HEK293 (cell line): ENCODE measurements at regions not wholly inside any gene's neighbourhood (a gene's known extent, or its start where the extent isn't known, plus 50 kb on each side); places are given as distances from the start of the nearest gene placed in this dataset.

Experiments
- BCL11B ChIP-seq: fragments of 450-650 bp; formaldehyde crosslinking; IDR thresholded peaks from 2 replicates; pipeline ENCODE4 v1.5.1; 2016; ENCODE audit warnings: low read depth, missing biosample characterization, missing genetic modification characterization
- CTCF ChIP-seq: fragments of 450-650 bp; formaldehyde crosslinking; IDR thresholded peaks from 2 replicates; pipeline ENCODE4 v1.5.1; 2016; ENCODE audit warnings: missing biosample characterization, missing genetic modification characterization
- MYNN ChIP-seq: fragments of 450-650 bp; formaldehyde crosslinking; IDR thresholded peaks from 2 replicates; pipeline ENCODE4 v1.5.1; 2016; ENCODE audit warnings: missing biosample characterization, missing genetic modification characterization, borderline replicate concordance
- ZBTB11 ChIP-seq: fragments of 450-650 bp; formaldehyde crosslinking; conservative IDR thresholded peaks from 2 replicates; pipeline ENCODE4 v1.5.1; 2016; ENCODE audit warnings: low read depth, missing biosample characterization, missing genetic modification characterization
- ZFP37 ChIP-seq: fragments of 450-650 bp; formaldehyde crosslinking; IDR thresholded peaks from 2 replicates; pipeline ENCODE4 v1.5.1; 2016; ENCODE audit warnings: missing biosample characterization, missing genetic modification characterization
- ZNF146 ChIP-seq: fragments of 450-650 bp; formaldehyde crosslinking; IDR thresholded peaks from 2 replicates; pipeline ENCODE4 v1.5.1; 2016; ENCODE audit warnings: missing biosample characterization, missing genetic modification characterization
- ZNF274 ChIP-seq, 2 experiments: fragments of 200-500 bp in 1 of 2; fragments of 450-650 bp in 1 of 2; sonication (Bioruptor generic) in 1 of 2; formaldehyde crosslinking in 1 of 2; IDR thresholded peaks; 2 replicates each; pipeline versions ENCODE4 v1.5.1 to v1.6.1; 2014 to 2016; ENCODE audit warnings: borderline replicate concordance in 1 of 2, inconsistent platforms in 1 of 2, low read length in 1 of 2, missing biosample characterization in 1 of 2, missing genetic modification characterization in 1 of 2
- ZNF639 ChIP-seq: fragments of 450-650 bp; formaldehyde crosslinking; IDR thresholded peaks from 2 replicates; pipeline ENCODE4 v1.5.1; 2016; ENCODE audit warnings: missing biosample characterization, missing genetic modification characterization
- ZNF837 ChIP-seq: fragments of 450-650 bp; formaldehyde crosslinking; IDR thresholded peaks from 2 replicates; pipeline ENCODE4 v1.5.1; 2016; ENCODE audit warnings: missing biosample characterization, missing genetic modification characterization
- TF ChIP-seq, protein P1 (sequence below): fragments of 450-650 bp; formaldehyde crosslinking; IDR thresholded peaks from 2 replicates; pipeline ENCODE4 v1.5.1; 2017; ENCODE audit warnings: missing biosample characterization, missing genetic modification characterization
- TF ChIP-seq, protein P2 (sequence below): fragments of 450-650 bp; formaldehyde crosslinking; IDR thresholded peaks from 2 replicates; pipeline ENCODE4 v1.5.1; 2016; ENCODE audit warnings: missing biosample characterization, missing genetic modification characterization

DNA sequence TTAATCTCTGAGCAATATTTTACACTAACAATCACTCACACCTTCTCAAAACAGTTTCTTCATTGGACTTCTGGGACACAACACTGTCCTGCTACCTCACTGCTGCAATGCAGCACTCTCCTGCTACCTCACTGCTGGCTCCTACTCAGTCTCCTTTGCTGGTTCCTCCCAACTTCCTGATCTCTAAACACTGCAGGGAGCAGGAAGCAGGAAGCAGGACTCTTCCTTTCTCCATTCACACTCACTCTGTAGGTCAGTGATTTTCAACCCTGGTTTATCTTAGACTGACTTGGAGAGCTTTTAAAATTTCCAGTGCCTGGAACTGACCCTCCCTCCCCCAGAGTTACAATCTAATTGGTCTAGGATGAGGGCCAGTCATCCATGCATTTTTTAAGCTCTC, 243.4 kb upstream of the RBBP8 start:
- TF ChIP-seq MYNN (tag by site-specific recombination) (no peak), ZNF146 (tag by site-specific recombination) (no peak), ZFP37 (no peak), ZNF639 (no peak), CTCF (tag by site-specific recombination) (no peak), ZNF837 (tag by site-specific recombination) (no peak), ZBTB11 (tag by site-specific recombination) (no peak), BCL11B (tag by site-specific recombination) (no peak), ZNF274 (IDR thresholded peaks at IDR 0.05; ENCODE audit: low read length) (no peak), ZNF274 (tag by site-specific recombination; IDR thresholded peaks at IDR 0.05; ENCODE audit: borderline replicate concordance) (no peak)
- TF ChIP-seq, protein P1, sequence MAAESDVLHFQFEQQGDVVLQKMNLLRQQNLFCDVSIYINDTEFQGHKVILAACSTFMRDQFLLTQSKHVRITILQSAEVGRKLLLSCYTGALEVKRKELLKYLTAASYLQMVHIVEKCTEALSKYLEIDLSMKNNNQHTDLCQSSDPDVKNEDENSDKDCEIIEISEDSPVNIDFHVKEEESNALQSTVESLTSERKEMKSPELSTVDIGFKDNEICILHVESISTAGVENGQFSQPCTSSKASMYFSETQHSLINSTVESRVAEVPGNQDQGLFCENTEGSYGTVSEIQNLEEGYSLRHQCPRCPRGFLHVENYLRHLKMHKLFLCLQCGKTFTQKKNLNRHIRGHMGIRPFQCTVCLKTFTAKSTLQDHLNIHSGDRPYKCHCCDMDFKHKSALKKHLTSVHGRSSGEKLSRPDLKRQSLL (tag by site-specific recombination) = no peak
- TF ChIP-seq, protein P2, sequence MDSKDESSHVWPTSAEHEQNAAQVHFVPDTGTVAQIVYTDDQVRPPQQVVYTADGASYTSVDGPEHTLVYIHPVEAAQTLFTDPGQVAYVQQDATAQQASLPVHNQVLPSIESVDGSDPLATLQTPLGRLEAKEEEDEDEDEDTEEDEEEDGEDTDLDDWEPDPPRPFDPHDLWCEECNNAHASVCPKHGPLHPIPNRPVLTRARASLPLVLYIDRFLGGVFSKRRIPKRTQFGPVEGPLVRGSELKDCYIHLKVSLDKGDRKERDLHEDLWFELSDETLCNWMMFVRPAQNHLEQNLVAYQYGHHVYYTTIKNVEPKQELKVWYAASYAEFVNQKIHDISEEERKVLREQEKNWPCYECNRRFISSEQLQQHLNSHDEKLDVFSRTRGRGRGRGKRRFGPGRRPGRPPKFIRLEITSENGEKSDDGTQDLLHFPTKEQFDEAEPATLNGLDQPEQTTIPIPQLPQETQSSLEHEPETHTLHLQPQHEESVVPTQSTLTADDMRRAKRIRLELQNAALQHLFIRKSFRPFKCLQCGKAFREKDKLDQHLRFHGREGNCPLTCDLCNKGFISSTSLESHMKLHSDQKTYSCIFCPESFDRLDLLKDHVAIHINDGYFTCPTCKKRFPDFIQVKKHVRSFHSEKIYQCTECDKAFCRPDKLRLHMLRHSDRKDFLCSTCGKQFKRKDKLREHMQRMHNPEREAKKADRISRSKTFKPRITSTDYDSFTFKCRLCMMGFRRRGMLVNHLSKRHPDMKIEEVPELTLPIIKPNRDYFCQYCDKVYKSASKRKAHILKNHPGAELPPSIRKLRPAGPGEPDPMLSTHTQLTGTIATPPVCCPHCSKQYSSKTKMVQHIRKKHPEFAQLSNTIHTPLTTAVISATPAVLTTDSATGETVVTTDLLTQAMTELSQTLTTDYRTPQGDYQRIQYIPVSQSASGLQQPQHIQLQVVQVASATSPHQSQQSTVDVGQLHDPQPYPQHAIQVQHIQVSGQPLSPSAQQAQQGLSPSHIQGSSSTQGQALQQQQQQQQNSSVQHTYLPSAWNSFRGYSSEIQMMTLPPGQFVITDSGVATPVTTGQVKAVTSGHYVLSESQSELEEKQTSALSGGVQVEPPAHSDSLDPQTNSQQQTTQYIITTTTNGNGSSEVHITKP (tag by site-specific recombination) = no peak
